Adipocyte (in vitro differentiated cells): ENCODE measurements at regions not wholly inside any gene's neighbourhood (a gene's known extent, or its start where the extent isn't known, plus 50 kb on each side); places are given as distances from the start of the nearest gene placed in this dataset.
"Not testable (repeated sequence)": the region's sequence is repeated elsewhere in the genome, so short reads cannot be mapped to it uniquely, and the experiment has no call there.

Experiments used
- DNase-seq: peaks from one replicate; pipeline ENCODE4 v3.0.0-alpha.2; 2015; ENCODE audit warnings: low read depth
- H3K27me3 ChIP-seq: replicated peaks from 2 replicates; pipeline ENCODE4 v1.7.0; 2013; ENCODE audit warnings: mild to moderate bottlenecking, low read length, moderate library complexity; ENCODE audit not compliant: control insufficient read depth, insufficient read depth
- H3K36me3 ChIP-seq: 2 replicates; pipeline ENCODE4 v1.7.0; 2013; ENCODE audit warnings: low read length, mild to moderate bottlenecking, moderate library complexity; ENCODE audit not compliant: control insufficient read depth, insufficient read depth, severe bottlenecking
- H3K4me1 ChIP-seq: 2 replicates; pipeline ENCODE4 v1.7.0; 2013; ENCODE audit warnings: mild to moderate bottlenecking, low read length, moderate library complexity; ENCODE audit not compliant: control insufficient read depth, insufficient read depth
- H3K4me3 ChIP-seq: 2 replicates; pipeline ENCODE4 v1.7.0; 2013; ENCODE audit warnings: mild to moderate bottlenecking, low read length, moderate library complexity
- H3K9ac ChIP-seq: 2 replicates; pipeline ENCODE4 v1.7.0; 2013; ENCODE audit warnings: mild to moderate bottlenecking, low read length, moderate library complexity
- H3K9me3 ChIP-seq: 2 replicates; pipeline ENCODE4 v1.7.0; 2013; ENCODE audit warnings: mild to moderate bottlenecking, low read length, moderate library complexity; ENCODE audit not compliant: control insufficient read depth

GRCh38 chr2:221724117-221724516, 152.0 kb upstream of the EPHA4 start:
- not testable (repeated sequence) for H3K27me3 ChIP-seq, H3K4me1 ChIP-seq, H3K9ac ChIP-seq, H3K4me3 ChIP-seq, H3K9me3 ChIP-seq, DNase-seq, H3K36me3 ChIP-seq

GRCh38 chr2:221716426-221717303, 144.6 kb upstream of the EPHA4 start:
- H3K4me1 ChIP-seq: peaks cover 17% of the 10 kb centered on the region
- no peak overlapping the region for H3K9ac ChIP-seq
- H3K27me3 ChIP-seq: peaks cover 3% of the 10 kb centered on the region
- H3K4me3 ChIP-seq: no peak overlapping the region
- no peaks in the 10 kb centered on the region for H3K36me3 ChIP-seq
- H3K9me3 ChIP-seq: no peaks in the 10 kb centered on the region
- DNase-seq: no peak

DNA sequence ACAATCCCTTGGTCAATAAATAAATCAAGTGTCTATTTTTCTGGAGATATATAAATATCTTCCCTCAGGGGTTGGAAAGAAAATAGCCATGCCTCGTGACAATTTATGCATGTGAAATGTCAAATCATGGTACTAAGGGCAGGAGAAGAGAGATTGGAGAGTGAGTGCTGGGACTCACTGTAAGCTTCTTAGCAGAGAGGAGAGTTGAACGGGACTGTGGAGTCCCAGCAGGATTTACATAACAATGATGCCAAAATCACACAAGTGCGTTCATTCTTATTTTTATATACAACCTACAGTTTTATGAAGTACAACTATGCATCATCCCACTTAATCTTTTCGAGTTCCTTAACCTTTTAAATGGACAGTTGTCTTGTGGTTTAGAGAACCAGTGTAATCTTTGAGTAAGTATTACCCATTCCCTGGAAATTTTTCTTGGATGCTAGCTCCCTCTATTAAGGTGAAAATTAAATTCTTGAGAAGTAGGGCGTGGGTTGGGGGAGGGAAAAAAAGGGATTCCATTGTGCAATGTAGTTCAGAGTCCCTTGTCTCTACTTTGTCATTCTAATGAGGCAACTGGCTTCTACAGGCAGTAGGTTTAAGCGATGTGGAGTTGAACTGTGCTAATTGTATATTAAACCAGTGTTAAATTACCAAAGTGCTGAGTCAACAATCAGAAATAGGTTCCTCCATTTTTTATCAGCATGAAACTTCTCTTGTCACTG, 143.6 kb upstream of the EPHA4 start:
- Histone ChIP-seq H3K4me3 (no peak overlapping the region), H3K27me3 (peaks cover 6% of the 10 kb centered on the region), H3K4me1 (peaks cover 17% of the 10 kb centered on the region), H3K9me3 (no peaks in the 10 kb centered on the region), H3K36me3 (no peaks in the 10 kb centered on the region), H3K9ac (no peak overlapping the region)
- no peak for DNase-seq

DNA sequence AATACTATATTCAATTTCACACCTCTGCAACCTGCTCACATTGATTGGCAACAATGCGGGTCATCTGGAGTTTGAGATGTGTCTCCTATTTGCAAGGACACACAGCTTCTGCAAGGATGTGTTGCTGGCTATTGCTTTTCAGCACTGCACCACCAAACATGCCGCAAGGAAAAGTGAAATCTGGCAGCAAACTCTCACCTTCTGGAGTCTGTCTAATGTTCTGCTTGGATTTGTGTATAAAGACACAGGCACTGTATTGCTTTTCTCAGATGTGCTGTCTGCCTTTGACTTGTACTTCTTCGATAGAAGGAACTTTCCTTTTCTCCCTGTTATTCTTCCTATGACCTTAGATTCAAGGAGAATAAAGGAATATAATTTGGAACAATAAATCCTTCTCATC, 138.6 kb upstream of the EPHA4 start:
- Histone ChIP-seq H3K4me1 (peaks cover 4% of the 10 kb centered on the region), H3K9me3 (no peaks in the 10 kb centered on the region), H3K36me3 (no peaks in the 10 kb centered on the region), H3K27me3 (peaks cover 6% of the 10 kb centered on the region), H3K4me3 (no peak overlapping the region), H3K9ac (no peak overlapping the region)
- DNase-seq: no peak

- Histone ChIP-seq H3K4me1 (no peaks in the 10 kb centered on the region), H3K27me3 (peaks cover 6% of the 10 kb centered on the region), H3K4me3 (no peak overlapping the region), H3K36me3 (no peaks in the 10 kb centered on the region), H3K9ac (no peak overlapping the region), H3K9me3 (no peaks in the 10 kb centered on the region)
- DNase-seq: no peak
These were observed 136.8 kb upstream of the EPHA4 start for GRCh38 chr2:221708902-221709301.

GRCh38 chr2:221705185-221705877, 133.2 kb upstream of the EPHA4 start:
- H3K36me3 ChIP-seq: no peaks in the 10 kb centered on the region
- no peaks in the 10 kb centered on the region for H3K4me1 ChIP-seq
- H3K4me3 ChIP-seq: no peak overlapping the region
- H3K9me3 ChIP-seq: no peaks in the 10 kb centered on the region
- H3K27me3 ChIP-seq: no peaks in the 10 kb centered on the region
- H3K9ac ChIP-seq: no peak overlapping the region
- DNase-seq: no peak

GRCh38 chr2:221704442-221704841, 132.3 kb upstream of the EPHA4 start:
- Histone ChIP-seq H3K4me3 (no peak overlapping the region), H3K27me3 (no peaks in the 10 kb centered on the region), H3K9me3 (no peaks in the 10 kb centered on the region), H3K36me3 (no peaks in the 10 kb centered on the region), H3K4me1 (no peaks in the 10 kb centered on the region), H3K9ac (no peak overlapping the region)
- no peak for DNase-seq

- H3K9ac ChIP-seq: peak overlapping the region; percentile 32
These were observed 121.3 kb upstream of the EPHA4 start for GRCh38 chr2:221693365-221693764.

DNA sequence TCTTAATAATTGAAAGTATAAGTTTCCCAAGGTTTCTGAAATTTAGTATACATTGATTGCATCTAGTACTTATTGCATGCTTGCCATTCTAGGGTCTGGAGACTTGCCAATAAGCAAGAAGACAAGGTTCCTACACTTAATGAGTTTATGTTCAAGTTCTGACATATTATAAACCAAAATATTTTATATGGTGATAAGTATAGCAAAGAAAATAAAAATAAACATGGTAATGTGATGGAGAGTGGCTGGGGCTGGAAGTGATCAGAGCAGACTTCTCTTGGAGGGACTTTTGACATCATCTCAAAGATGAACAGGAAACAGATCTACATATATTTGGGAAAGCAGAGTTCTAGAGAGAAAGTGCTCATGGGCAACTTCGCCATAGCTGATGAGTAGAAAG, 119.5 kb upstream of the EPHA4 start:
- Histone ChIP-seq H3K27me3 (no peaks in the 10 kb centered on the region), H3K4me1 (peaks cover 12% of the 10 kb centered on the region), H3K9ac (no peak overlapping the region), H3K36me3 (no peaks in the 10 kb centered on the region), H3K4me3 (no peak overlapping the region), H3K9me3 (no peaks in the 10 kb centered on the region)
- DNase-seq: no peak

More at GRCh38 chr2:221693365-221693764, 121.3 kb upstream of the EPHA4 start:
- peaks cover 12% of the 10 kb centered on the region for H3K4me1 ChIP-seq
- no peaks in the 10 kb centered on the region for H3K9me3 ChIP-seq
- no peaks in the 10 kb centered on the region for H3K27me3 ChIP-seq
- H3K4me3 ChIP-seq: peak overlapping the region; percentile 53
- no peak for DNase-seq
- H3K36me3 ChIP-seq: no peaks in the 10 kb centered on the region

DNA sequence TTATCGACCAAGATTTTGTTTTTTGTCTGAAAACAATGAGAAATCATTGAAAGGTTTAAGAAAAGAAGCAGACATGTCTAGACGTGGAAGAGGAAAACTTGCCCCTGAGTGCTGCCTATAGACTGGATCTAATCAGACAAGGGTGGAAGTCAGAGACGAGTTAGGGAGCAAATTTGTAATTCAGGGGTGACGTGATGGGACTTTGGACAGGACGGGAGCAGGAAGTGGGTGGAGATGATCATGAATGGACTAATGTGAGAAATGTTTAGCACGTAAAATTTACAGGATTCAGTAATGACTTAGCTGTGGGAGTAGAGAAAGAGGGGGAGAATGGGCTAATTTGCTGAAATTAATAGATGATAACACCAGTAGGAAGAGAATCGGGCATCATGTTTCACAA, 117.0 kb upstream of the EPHA4 start:
- Histone ChIP-seq H3K4me3 (no peak overlapping the region), H3K9ac (no peak overlapping the region), H3K27me3 (no peaks in the 10 kb centered on the region), H3K9me3 (no peaks in the 10 kb centered on the region), H3K36me3 (no peaks in the 10 kb centered on the region), H3K4me1 (peaks cover 12% of the 10 kb centered on the region)
- no peak for DNase-seq

DNA sequence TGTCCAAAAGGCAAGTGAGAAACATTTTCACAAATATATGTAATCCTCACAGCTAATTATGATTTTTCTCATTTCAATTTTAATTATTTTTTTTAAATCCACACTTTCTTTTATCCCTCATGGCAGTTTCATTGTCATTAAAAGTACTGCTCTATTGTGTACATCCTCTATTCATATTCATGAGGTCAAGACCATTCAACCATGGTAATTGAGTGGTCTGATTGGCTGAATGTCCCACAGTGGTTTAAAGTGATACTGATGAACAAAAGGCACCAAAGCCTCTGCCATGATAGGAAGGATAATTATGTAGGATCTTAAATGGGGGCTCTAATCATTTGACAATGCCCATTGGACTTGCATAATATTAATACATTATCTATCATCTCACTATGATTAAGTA, 108.4 kb upstream of the EPHA4 start:
- no peak overlapping the region for H3K9ac ChIP-seq
- H3K36me3 ChIP-seq: no peaks in the 10 kb centered on the region
- H3K9me3 ChIP-seq: peaks cover 3% of the 10 kb centered on the region
- H3K27me3 ChIP-seq: no peaks in the 10 kb centered on the region
- H3K4me1 ChIP-seq: no peaks in the 10 kb centered on the region
- DNase-seq: no peak
- H3K4me3 ChIP-seq: no peak overlapping the region
